ENCODE measurements at regions not wholly inside any gene's neighbourhood (a gene's known extent, or its start where the extent isn't known, plus 50 kb on each side); places are given as distances from the start of the nearest gene placed in this dataset.

DNA sequence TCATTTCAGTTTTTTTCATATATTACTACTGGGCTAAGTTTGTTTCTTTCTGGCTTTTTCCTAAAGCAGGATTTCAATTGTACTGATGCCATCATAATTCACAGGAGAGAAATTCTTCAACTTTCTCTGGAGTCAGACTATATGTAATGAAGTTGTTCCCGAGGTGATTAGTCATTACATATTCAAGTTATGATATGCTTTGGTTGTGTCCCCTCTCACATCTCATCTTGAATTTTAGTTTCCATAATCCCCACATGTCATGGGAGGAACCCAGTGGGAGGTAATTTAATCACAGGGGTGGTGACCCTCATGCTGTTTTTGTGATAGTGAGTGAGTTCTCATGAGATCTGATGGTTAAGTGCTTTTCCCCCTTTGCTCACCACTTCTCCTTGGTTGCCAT, 227.5 kb upstream of the LRIG3 start:
- Histone ChIP-seq H3K9me2 (replicated peaks; ENCODE audit: insufficient read depth, low read length) (no peaks in the 10 kb centered on the region), H3K79me2 (ENCODE audit: low read length) (no peaks in the 10 kb centered on the region), H3K36me3 (ENCODE audit: insufficient read depth, low read length) (no peaks in the 10 kb centered on the region), H3K9me3 (ENCODE audit: low read length) (no peaks in the 10 kb centered on the region), H3K4me3 (ENCODE audit: low read length) (no peak overlapping the region), H4K20me1 (ENCODE audit: insufficient read depth, low read depth, low read length) (no peaks in the 10 kb centered on the region), H3K4me2 (ENCODE audit: low read depth, low read length, poor library complexity, severe bottlenecking) (no peak overlapping the region), H3K27ac (ENCODE audit: low read length) (no peak overlapping the region), H3K27me3 (ENCODE audit: low read length) (no peaks in the 10 kb centered on the region), H3K9ac (ENCODE audit: low read length) (no peak overlapping the region), H3K4me1 (ENCODE audit: low read length) (no peaks in the 10 kb centered on the region), H2AFZ (ENCODE audit: low read length) (no peak overlapping the region)
- DNase-seq, result no peak

DNA sequence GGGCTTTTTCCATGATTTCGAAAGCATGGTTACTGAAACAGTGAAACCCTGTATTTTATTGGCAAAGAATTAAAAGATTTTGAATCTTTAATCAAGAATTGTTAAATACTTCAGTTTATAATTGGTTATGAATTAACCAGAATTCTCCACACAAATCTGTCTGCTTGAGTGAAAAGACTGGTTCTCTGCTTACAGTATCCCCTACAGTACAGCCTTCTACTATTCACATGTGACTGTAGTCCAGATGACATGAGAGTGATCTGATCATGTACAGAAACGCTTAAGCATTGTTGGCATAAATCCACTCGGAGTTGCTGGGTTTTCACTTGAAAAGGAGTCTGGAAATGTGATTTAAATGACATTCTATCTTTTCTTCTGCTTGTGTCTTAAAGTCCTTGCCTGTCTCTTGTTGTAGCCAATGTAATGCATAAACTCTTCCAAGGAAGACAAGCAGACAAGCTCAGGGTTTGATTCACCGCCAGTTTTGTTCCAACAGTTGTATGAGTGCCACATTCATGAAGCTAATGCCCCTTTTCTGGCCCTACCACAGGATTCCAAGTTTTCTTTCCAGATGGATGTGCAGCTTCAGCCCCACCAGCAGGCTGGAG, 222.0 kb upstream of the LRIG3 start:
- Histone ChIP-seq H4K20me1 (ENCODE audit: insufficient read depth, low read depth, low read length) (no peaks in the 10 kb centered on the region), H3K27me3 (ENCODE audit: low read length) (no peaks in the 10 kb centered on the region)
- DNase-seq, result no peak

DNA sequence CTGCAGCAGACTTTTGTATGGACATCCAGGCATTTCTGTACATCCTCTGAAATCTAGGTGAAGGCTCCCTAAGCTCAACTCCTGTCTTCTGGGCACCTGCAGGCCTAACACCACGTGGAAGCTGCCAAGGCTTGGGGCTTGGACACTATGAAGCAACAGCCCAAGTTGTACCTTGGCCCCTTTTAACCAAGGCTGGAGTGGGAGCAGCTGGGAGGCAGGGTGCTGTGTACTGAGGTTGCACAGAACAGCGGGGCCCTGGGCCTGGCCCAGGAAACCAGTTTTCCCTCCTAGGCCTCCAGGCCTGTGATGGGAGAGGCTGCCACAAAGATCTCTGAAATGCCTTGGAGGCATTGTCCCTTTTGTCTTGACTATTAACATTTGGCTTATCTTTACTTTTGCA, 214.4 kb upstream of the LRIG3 start:
- Histone ChIP-seq H3K27ac (ENCODE audit: low read length) (no peak overlapping the region), H3K9me3 (ENCODE audit: low read length) (no peaks in the 10 kb centered on the region), H3K36me3 (ENCODE audit: insufficient read depth, low read length) (no peaks in the 10 kb centered on the region), H3K4me3 (ENCODE audit: low read length) (no peak overlapping the region), H3K4me2 (ENCODE audit: low read depth, low read length, poor library complexity, severe bottlenecking) (no peak overlapping the region), H3K4me1 (ENCODE audit: low read length) (no peaks in the 10 kb centered on the region), H3K27me3 (ENCODE audit: low read length) (no peaks in the 10 kb centered on the region), H4K20me1 (ENCODE audit: insufficient read depth, low read depth, low read length) (no peaks in the 10 kb centered on the region), H3K9ac (ENCODE audit: low read length) (no peak overlapping the region), H3K9me2 (replicated peaks; ENCODE audit: insufficient read depth, low read length) (no peaks in the 10 kb centered on the region), H3K79me2 (ENCODE audit: low read length) (no peaks in the 10 kb centered on the region), H2AFZ (ENCODE audit: low read length) (no peak overlapping the region)
- DNase-seq, result no peak

More for the DNA sequence above, 222.0 kb upstream of the LRIG3 start:
- no peak overlapping the region for H2AFZ ChIP-seq (ENCODE audit: low read length)
- no peaks in the 10 kb centered on the region for H3K36me3 ChIP-seq (ENCODE audit: insufficient read depth, low read length)
- no peaks in the 10 kb centered on the region for H3K4me1 ChIP-seq (ENCODE audit: low read length)
- H3K4me2 ChIP-seq (ENCODE audit: low read depth, low read length, poor library complexity, severe bottlenecking), result no peak overlapping the region
- no peak overlapping the region for H3K27ac ChIP-seq (ENCODE audit: low read length)
- no peak overlapping the region for H3K4me3 ChIP-seq (ENCODE audit: low read length)
- H3K79me2 ChIP-seq (ENCODE audit: low read length), result no peaks in the 10 kb centered on the region
- H3K9me3 ChIP-seq (ENCODE audit: low read length), result no peaks in the 10 kb centered on the region
- H3K9ac ChIP-seq (ENCODE audit: low read length), result no peak overlapping the region
- H3K9me2 ChIP-seq (replicated peaks; ENCODE audit: insufficient read depth, low read length), result no peaks in the 10 kb centered on the region

DNA sequence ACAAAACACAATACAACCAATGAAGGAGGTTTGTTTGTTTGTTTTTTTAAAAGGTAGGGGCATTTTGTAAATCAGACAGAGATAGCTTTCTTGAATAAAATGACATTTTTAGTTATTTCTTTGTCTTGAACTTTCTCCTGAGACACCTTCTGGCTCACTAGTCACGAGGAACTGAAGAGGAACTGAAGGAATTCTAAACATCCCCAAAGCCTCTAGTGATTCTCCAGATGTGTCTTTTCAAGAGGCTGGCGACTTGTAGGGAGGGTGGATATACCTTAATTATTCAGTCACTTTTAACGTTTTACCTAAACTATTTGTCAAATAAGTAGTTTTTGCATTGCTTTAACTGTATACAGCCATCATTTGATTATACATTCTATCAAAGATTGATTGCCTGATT, 211.2 kb upstream of the LRIG3 start:
- H3K9me3 ChIP-seq (ENCODE audit: low read length), result no peaks in the 10 kb centered on the region
- no peak overlapping the region for H3K4me2 ChIP-seq (ENCODE audit: low read depth, low read length, poor library complexity, severe bottlenecking)
- H3K9me2 ChIP-seq (replicated peaks; ENCODE audit: insufficient read depth, low read length), result no peaks in the 10 kb centered on the region
- no peak overlapping the region for H3K9ac ChIP-seq (ENCODE audit: low read length)
- H4K20me1 ChIP-seq (ENCODE audit: insufficient read depth, low read depth, low read length), result no peaks in the 10 kb centered on the region
- no peaks in the 10 kb centered on the region for H3K36me3 ChIP-seq (ENCODE audit: insufficient read depth, low read length)
- no peak for DNase-seq
- H3K79me2 ChIP-seq (ENCODE audit: low read length), result no peaks in the 10 kb centered on the region
- no peaks in the 10 kb centered on the region for H3K27me3 ChIP-seq (ENCODE audit: low read length)
- H3K27ac ChIP-seq (ENCODE audit: low read length), result no peak overlapping the region
- no peak overlapping the region for H2AFZ ChIP-seq (ENCODE audit: low read length)
- no peaks in the 10 kb centered on the region for H3K4me1 ChIP-seq (ENCODE audit: low read length)
- no peak overlapping the region for H3K4me3 ChIP-seq (ENCODE audit: low read length)

DNA sequence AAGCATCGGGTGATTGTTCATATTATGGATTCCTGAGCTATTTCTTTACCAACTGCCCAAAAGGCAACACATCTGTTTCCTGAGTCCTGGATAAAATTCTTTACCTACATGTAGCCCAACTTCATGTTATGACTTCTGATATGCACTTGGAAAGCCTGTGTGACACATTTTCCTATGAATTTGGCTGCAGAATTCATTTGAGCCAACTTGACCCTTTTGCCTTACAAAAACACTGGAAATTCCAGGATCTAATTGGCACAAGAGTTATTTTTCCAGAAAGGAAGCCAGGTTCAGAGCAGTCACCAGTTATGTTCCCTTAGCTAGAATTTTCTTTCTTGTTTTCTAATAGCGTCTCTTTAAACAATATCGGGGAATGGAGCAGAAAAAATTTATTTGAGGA, 202.5 kb upstream of the LRIG3 start:
- Histone ChIP-seq H3K27me3 (ENCODE audit: low read length) (no peaks in the 10 kb centered on the region), H3K36me3 (ENCODE audit: insufficient read depth, low read length) (no peaks in the 10 kb centered on the region), H3K4me1 (ENCODE audit: low read length) (no peaks in the 10 kb centered on the region), H2AFZ (ENCODE audit: low read length) (no peak overlapping the region), H3K9me2 (replicated peaks; ENCODE audit: insufficient read depth, low read length) (no peaks in the 10 kb centered on the region), H3K4me2 (ENCODE audit: low read depth, low read length, poor library complexity, severe bottlenecking) (no peak overlapping the region), H3K79me2 (ENCODE audit: low read length) (no peaks in the 10 kb centered on the region), H4K20me1 (ENCODE audit: insufficient read depth, low read depth, low read length) (no peaks in the 10 kb centered on the region), H3K4me3 (ENCODE audit: low read length) (no peak overlapping the region), H3K9me3 (ENCODE audit: low read length) (no peaks in the 10 kb centered on the region), H3K9ac (ENCODE audit: low read length) (no peak overlapping the region), H3K27ac (ENCODE audit: low read length) (no peak overlapping the region)
- DNase-seq, result no peak

DNA sequence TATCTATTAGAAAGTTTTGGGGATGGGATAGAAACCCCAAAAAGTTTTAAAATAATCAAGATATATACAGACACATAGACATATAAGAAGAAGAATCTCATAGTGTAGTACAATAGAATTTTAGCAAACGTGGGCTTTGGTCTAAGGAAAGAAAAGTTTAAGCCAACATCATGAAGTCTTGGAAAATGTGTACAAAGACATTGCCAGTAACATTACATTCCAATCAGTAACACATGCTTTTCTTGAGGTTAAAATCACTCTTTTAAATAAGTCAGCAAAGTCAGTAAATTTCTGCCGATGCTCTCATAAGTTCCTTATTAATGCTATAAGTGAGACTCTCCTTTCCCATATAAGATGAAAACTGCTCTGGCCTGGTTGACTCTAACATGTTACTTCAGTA, 201.1 kb upstream of the LRIG3 start:
- H3K4me1 ChIP-seq (ENCODE audit: low read length), result no peaks in the 10 kb centered on the region
- H3K9me2 ChIP-seq (replicated peaks; ENCODE audit: insufficient read depth, low read length), result no peaks in the 10 kb centered on the region
- H3K27ac ChIP-seq (ENCODE audit: low read length), result no peak overlapping the region
- H3K36me3 ChIP-seq (ENCODE audit: insufficient read depth, low read length), result no peaks in the 10 kb centered on the region
- H3K9me3 ChIP-seq (ENCODE audit: low read length), result no peaks in the 10 kb centered on the region
- H4K20me1 ChIP-seq (ENCODE audit: insufficient read depth, low read depth, low read length), result no peaks in the 10 kb centered on the region
- no peak overlapping the region for H2AFZ ChIP-seq (ENCODE audit: low read length)
- H3K4me3 ChIP-seq (ENCODE audit: low read length), result no peak overlapping the region
- H3K4me2 ChIP-seq (ENCODE audit: low read depth, low read length, poor library complexity, severe bottlenecking), result no peak overlapping the region
- H3K27me3 ChIP-seq (ENCODE audit: low read length), result no peaks in the 10 kb centered on the region
- H3K79me2 ChIP-seq (ENCODE audit: low read length), result no peaks in the 10 kb centered on the region
- no peak for DNase-seq
- no peak overlapping the region for H3K9ac ChIP-seq (ENCODE audit: low read length)

DNA sequence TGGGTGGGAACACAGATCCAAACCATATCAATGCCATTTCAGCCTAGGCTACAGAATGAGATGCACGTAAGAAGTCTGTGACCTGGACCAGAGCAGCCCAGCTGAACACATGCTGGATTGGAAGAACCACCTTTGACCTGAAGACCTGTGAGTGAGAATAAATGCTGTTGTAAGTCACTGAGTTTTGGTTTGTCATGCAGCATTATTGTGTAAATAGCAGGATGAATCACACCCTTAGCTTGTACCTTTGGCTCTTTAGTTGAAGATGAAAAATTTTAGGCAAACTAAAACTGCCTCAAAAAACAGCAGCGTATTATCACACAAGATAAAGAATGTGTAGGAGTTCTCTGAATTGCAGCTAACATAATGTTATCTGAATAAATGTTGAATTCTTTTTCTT, 199.4 kb upstream of the LRIG3 start:
- no peaks in the 10 kb centered on the region for H4K20me1 ChIP-seq (ENCODE audit: insufficient read depth, low read depth, low read length)
- H3K27ac ChIP-seq (ENCODE audit: low read length), result no peak overlapping the region
- H3K4me3 ChIP-seq (ENCODE audit: low read length), result no peak overlapping the region
- H3K9me2 ChIP-seq (replicated peaks; ENCODE audit: insufficient read depth, low read length), result no peaks in the 10 kb centered on the region
- H3K9ac ChIP-seq (ENCODE audit: low read length), result no peak overlapping the region
- no peaks in the 10 kb centered on the region for H3K36me3 ChIP-seq (ENCODE audit: insufficient read depth, low read length)
- no peak overlapping the region for H2AFZ ChIP-seq (ENCODE audit: low read length)
- no peak overlapping the region for H3K4me2 ChIP-seq (ENCODE audit: low read depth, low read length, poor library complexity, severe bottlenecking)
- no peaks in the 10 kb centered on the region for H3K4me1 ChIP-seq (ENCODE audit: low read length)
- H3K79me2 ChIP-seq (ENCODE audit: low read length), result no peaks in the 10 kb centered on the region
- H3K9me3 ChIP-seq (ENCODE audit: low read length), result no peaks in the 10 kb centered on the region
- H3K27me3 ChIP-seq (ENCODE audit: low read length), result no peaks in the 10 kb centered on the region
- no peak for DNase-seq

DNA sequence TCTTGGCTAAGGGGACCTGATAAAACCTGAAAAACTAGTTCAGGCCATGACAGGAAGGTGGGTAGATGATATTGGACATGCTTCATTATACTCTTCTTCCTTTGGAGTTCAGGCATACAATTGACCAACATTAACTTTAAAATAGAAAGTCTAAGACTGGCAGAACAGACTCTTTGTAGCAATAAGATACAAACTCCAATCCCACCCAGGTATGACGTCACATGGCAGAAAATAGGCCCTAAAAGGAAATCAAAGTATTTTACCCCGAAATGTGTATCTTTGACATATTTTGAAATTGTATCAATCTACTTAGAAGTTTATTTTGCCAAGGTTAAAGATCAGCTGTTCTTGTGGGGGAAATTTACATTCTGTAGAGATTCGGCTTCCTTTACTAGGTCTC, 198.1 kb upstream of the LRIG3 start:
- Histone ChIP-seq H2AFZ (ENCODE audit: low read length) (no peak overlapping the region), H3K9me3 (ENCODE audit: low read length) (no peaks in the 10 kb centered on the region), H3K9me2 (replicated peaks; ENCODE audit: insufficient read depth, low read length) (no peaks in the 10 kb centered on the region), H3K4me3 (ENCODE audit: low read length) (no peak overlapping the region), H3K36me3 (ENCODE audit: insufficient read depth, low read length) (no peaks in the 10 kb centered on the region), H3K9ac (ENCODE audit: low read length) (no peak overlapping the region), H3K27ac (ENCODE audit: low read length) (no peak overlapping the region), H3K4me2 (ENCODE audit: low read depth, low read length, poor library complexity, severe bottlenecking) (no peak overlapping the region), H3K79me2 (ENCODE audit: low read length) (no peaks in the 10 kb centered on the region), H3K27me3 (ENCODE audit: low read length) (no peaks in the 10 kb centered on the region), H3K4me1 (ENCODE audit: low read length) (no peaks in the 10 kb centered on the region), H4K20me1 (ENCODE audit: insufficient read depth, low read depth, low read length) (no peaks in the 10 kb centered on the region)
- DNase-seq, result no peak

DNA sequence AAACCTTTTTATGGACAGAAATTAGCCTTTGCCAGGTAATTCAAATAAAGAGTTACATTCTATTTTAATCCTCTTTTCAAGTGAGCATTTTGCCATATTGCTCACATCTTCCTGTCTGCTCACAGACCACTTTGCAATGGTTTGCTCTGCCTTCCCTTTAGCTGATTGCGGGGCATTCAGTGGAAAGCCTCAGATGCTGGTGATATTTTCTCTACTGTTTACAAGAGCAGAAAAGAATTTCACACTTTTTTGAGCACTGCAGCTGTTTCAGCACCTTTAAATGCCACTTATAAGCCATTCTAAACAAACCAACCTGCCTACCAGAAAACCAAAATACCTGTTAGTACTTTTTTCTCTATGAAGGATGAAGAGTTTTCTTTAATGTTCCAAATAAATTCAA, 195.7 kb upstream of the LRIG3 start:
- Histone ChIP-seq H3K4me3 (ENCODE audit: low read length) (no peak overlapping the region), H3K79me2 (ENCODE audit: low read length) (no peaks in the 10 kb centered on the region), H3K27me3 (ENCODE audit: low read length) (no peaks in the 10 kb centered on the region), H4K20me1 (ENCODE audit: insufficient read depth, low read depth, low read length) (no peaks in the 10 kb centered on the region), H3K9me3 (ENCODE audit: low read length) (no peaks in the 10 kb centered on the region), H3K4me2 (ENCODE audit: low read depth, low read length, poor library complexity, severe bottlenecking) (no peak overlapping the region), H3K36me3 (ENCODE audit: insufficient read depth, low read length) (no peaks in the 10 kb centered on the region), H2AFZ (ENCODE audit: low read length) (no peak overlapping the region), H3K27ac (ENCODE audit: low read length) (no peak overlapping the region), H3K9me2 (replicated peaks; ENCODE audit: insufficient read depth, low read length) (no peaks in the 10 kb centered on the region), H3K9ac (ENCODE audit: low read length) (no peak overlapping the region), H3K4me1 (ENCODE audit: low read length) (no peaks in the 10 kb centered on the region)
- DNase-seq, result no peak
